TTC549 (cell line): ENCODE measurements at regions not wholly inside any gene's neighbourhood (a gene's known extent, or its start where the extent isn't known, plus 50 kb on each side); places are given as distances from the start of the nearest gene placed in this dataset.

ENCODE experiments used
- FAIRE-seq: peaks from 2 replicates; lab custom pipeline; 2012; peaks lifted over from hg19 to GRCh38; lab: Jason Lieb, UNC

GRCh38 chr2:200216310-200216709 is 90.2 kb upstream of the SPATS2L start:
- FAIRE-seq = no peak

- no peak for FAIRE-seq
These were observed 89.2 kb upstream of the SPATS2L start for GRCh38 chr2:200217320-200217719.

- FAIRE-seq = no peak
These were observed 87.8 kb upstream of the SPATS2L start for GRCh38 chr2:200218645-200219044.

GRCh38 chr2:200219309-200220113 is 87.0 kb upstream of the SPATS2L start:
- FAIRE-seq = no peak

GRCh38 chr2:200220251-200220650 is 86.2 kb upstream of the SPATS2L start:
- no peak for FAIRE-seq

GRCh38 chr2:200221055-200221955 is 85.2 kb upstream of the SPATS2L start:
- no peak for FAIRE-seq

GRCh38 chr2:200222791-200223190 is 83.7 kb upstream of the SPATS2L start:
- FAIRE-seq = no peak

GRCh38 chr2:200223205-200223784 is 83.2 kb upstream of the SPATS2L start:
- no peak for FAIRE-seq

- FAIRE-seq = no peak
These were observed 80.5 kb upstream of the SPATS2L start for GRCh38 chr2:200225951-200226350.

- FAIRE-seq = no peak
These were observed 79.8 kb upstream of the SPATS2L start for GRCh38 chr2:200226451-200227426.

GRCh38 chr2:200230716-200231115 is 75.8 kb upstream of the SPATS2L start:
- FAIRE-seq = no peak

- no peak for FAIRE-seq
These were observed 71.0 kb upstream of the SPATS2L start for GRCh38 chr2:200235533-200235932.

GRCh38 chr2:200239216-200239615 is 67.3 kb upstream of the SPATS2L start:
- FAIRE-seq = no peak

- FAIRE-seq = no peak
These were observed 63.9 kb upstream of the SPATS2L start for GRCh38 chr2:200242570-200242969.

GRCh38 chr2:200243441-200243840 is 63.1 kb upstream of the SPATS2L start:
- FAIRE-seq = no peak

GRCh38 chr2:200244111-200244510 is 62.4 kb upstream of the SPATS2L start:
- FAIRE-seq = no peak

GRCh38 chr2:200247494-200247893 is 59.0 kb upstream of the SPATS2L start:
- FAIRE-seq = no peak

GRCh38 chr2:200252265-200253067 is 54.0 kb upstream of the SPATS2L start:
- FAIRE-seq = no peak

- FAIRE-seq = no peak
These were observed 52.9 kb upstream of the SPATS2L start for GRCh38 chr2:200253639-200254038.

GRCh38 chr2:200254773-200255172 is 51.7 kb upstream of the SPATS2L start:
- no peak for FAIRE-seq

GRCh38 chr2:200255549-200255948 is 50.9 kb upstream of the SPATS2L start:
- FAIRE-seq = no peak
